ENCODE measurements at regions not wholly inside any gene's neighbourhood (a gene's known extent, or its start where the extent isn't known, plus 50 kb on each side); places are given as distances from the start of the nearest gene placed in this dataset.

- TF ChIP-seq CTCF (IDR thresholded peaks at IDR 0.05) (no peak), ZFX (IDR thresholded peaks at IDR 0.05; ENCODE audit: borderline replicate concordance) (no peak)
Observed at GRCh38 chr2:67892339-67892846, 170.4 kb downstream of the C1D start.

Measured in 22Rv1 (cell line).